Gastrocnemius medialis (tissue), 4 donors: ENCODE measurements at regions not wholly inside any gene's neighbourhood (a gene's known extent, or its start where the extent isn't known, plus 50 kb on each side); places are given as distances from the start of the nearest gene placed in this dataset.

Experiments used
- POLR2A ChIP-seq, 2 donors: fragments of 450-650 bp; IDR thresholded peaks; one replicate each; pipeline ENCODE4 v1.6.1; 2017; ENCODE audit warnings: antibody characterized with exemption in 2 of 2, mild to moderate bottlenecking in 2 of 2, moderate library complexity in 2 of 2
- TF ChIP-seq, protein P1 (sequence below), 5 experiments: fragments of 450-650 bp in 3 of 5; fragments of 200-600 bp in 2 of 5; sonication (generic) in 2 of 5; IDR thresholded peaks in 4 of 5; conservative IDR thresholded peaks in 1 of 5; 1 replicate in 4 of 5; 2 replicates in 1 of 5; pipeline ENCODE4 v1.5.1; 2016 to 2019; ENCODE audit warnings: antibody characterized with exemption in 5 of 5, mild to moderate bottlenecking in 3 of 5, moderate library complexity in 3 of 5

- TF ChIP-seq, protein P1, sequence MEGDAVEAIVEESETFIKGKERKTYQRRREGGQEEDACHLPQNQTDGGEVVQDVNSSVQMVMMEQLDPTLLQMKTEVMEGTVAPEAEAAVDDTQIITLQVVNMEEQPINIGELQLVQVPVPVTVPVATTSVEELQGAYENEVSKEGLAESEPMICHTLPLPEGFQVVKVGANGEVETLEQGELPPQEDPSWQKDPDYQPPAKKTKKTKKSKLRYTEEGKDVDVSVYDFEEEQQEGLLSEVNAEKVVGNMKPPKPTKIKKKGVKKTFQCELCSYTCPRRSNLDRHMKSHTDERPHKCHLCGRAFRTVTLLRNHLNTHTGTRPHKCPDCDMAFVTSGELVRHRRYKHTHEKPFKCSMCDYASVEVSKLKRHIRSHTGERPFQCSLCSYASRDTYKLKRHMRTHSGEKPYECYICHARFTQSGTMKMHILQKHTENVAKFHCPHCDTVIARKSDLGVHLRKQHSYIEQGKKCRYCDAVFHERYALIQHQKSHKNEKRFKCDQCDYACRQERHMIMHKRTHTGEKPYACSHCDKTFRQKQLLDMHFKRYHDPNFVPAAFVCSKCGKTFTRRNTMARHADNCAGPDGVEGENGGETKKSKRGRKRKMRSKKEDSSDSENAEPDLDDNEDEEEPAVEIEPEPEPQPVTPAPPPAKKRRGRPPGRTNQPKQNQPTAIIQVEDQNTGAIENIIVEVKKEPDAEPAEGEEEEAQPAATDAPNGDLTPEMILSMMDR (IDR thresholded peaks at IDR 0.05 in 4 of 5, conservative IDR thresholded peaks at IDR 0.05 in 1 of 5): no peak
- TF ChIP-seq POLR2A (IDR thresholded peaks at IDR 0.05): no peak
Observed at GRCh38 chr2:18001671-18002070, 123.2 kb downstream of the KCNS3 start.
